NCI-H2196 treated with DMSO at 0.1 percent for 48 hours (cell line): ENCODE measurements at regions not wholly inside any gene's neighbourhood (a gene's known extent, or its start where the extent isn't known, plus 50 kb on each side); places are given as distances from the start of the nearest gene placed in this dataset.
"Not testable (repeated sequence)": the region's sequence is repeated elsewhere in the genome, so short reads cannot be mapped to it uniquely, and the experiment has no call there.

Experiments
- DNase-seq: peaks from one replicate; lab custom pipeline; 2025; ENCODE audit not compliant: unreplicated experiment; lab: John Stamatoyannopoulos, UW

DNA sequence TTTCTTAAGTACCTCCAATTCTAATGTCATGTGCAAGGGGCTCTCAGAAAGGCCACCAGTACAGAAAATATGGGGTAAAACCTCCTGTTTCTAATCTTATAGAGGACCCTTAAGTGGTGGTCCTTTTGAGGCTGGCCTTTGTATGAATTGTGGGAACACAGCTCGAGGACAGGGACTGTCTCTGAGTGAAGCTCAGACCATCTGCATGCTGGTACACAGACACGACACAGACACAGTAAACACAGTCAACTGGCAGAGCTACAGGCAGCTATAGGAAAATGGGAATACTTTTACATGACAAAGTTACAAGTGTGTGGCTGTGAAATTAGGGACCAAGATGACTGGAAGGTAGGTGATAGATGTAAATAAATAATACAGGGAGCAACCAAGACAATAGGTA is 143.9 kb upstream of the PREP start:
- no peak for DNase-seq

GRCh38 chr6:105545947-105546731 is 143.3 kb upstream of the PREP start:
- DNase-seq, result no peak

GRCh38 chr6:105545228-105545920 is 142.5 kb upstream of the PREP start:
- no peak for DNase-seq

- no peak for DNase-seq
These were observed 137.0 kb upstream of the PREP start for GRCh38 chr6:105539911-105540310.

DNA sequence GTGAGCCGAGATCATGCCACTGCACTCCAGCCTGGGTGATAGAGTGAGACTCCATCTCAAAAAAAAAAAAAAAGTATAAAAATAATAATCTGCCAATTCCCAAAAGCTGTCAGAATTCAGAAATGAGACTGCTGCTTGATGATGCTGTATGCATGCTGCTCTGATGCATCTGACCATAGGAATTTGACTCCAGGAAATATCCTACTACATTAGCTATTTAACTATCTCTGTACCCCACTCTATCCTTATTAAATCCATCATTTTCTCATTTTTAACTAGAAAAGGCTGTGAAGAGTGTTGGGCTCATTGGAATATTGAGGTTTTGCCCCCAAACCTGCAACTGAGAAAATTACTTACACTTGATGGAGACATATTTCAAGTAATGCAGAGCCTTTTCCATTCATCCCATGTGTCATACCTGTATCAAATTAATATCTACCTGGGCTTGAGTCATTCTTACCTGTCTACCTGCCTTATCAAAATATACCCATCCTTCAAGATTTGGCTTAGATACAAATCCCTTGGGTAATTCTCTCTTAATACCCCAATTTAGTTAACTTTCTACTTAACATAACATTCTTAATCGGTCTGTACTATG is 135.2 kb upstream of the PREP start:
- no peak for DNase-seq

DNA sequence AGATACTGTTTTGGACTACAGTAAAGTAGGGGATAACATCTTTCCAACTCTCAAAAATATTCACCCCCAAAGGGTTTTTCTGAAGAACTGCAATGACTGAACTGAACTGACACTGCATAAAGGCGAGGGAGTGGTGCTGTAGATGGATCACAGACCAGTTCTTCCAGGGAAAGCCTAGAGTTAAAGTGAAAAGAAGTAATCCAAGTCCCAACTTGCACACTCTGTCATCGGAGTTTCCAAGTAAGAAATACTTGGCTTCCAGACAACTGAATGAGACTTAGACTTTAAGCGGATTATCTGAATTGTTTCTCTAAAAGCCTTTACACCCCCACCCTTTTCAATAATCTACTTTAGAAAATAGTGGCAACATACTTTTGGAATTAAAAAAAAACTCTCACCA is 134.1 kb upstream of the PREP start:
- no peak for DNase-seq

DNA sequence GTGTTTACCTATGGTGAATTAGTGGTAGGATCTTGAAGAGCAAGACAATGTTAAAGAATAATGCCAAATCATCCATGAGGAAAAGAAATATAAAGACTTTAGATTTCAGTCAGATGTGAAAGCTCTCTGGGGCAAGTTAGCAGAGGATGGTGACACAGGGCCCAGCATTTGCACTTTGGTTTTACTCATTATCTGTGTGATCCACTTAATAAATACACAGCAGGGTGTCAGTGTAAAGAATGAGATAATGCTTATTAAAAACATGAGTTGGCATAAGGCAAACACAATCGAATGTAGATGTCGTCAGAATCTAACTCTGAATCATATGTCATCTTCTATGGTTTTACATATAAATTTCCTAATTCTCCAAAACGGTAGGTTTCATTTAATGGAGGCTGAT is 130.4 kb upstream of the PREP start:
- no peak for DNase-seq

DNA sequence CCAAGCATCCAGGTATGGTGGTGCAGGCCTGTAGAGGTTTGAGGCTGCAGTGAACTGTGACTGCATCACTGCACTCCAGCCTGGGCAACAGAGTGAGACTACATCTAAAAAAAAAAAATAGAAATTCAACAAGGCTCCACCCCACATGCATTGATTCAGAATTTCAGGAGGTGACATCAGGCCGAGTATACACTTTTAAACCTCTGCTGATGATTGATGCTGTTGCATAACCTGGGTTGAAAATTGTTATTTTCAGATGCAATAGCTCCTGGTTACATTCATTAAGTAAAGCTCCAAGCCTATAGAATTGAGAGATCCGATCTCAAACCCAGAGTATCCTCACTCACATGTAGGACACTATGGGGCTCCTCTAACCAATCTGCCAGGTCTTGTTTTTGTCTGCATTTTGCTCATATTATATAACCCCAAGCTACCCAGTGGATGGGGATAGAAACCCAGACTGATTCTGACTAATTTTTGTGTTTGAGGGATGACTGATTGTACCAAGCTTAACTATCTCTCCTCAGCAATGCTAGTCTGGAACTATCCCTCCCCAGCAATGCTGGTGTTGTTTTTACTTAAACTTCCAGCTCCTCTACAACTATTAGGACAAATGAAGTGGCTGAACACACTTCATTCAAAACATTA is 123.5 kb upstream of the PREP start:
- DNase-seq, result no peak

GRCh38 chr6:105522626-105523322 is 119.9 kb upstream of the PREP start:
- DNase-seq, result no peak

GRCh38 chr6:105519954-105520353 is 117.1 kb upstream of the PREP start:
- no peak for DNase-seq

- DNase-seq, result not testable (repeated sequence)
These were observed 116.1 kb upstream of the PREP start for GRCh38 chr6:105518993-105519392.

- no peak for DNase-seq
These were observed 112.2 kb upstream of the PREP start for GRCh38 chr6:105515054-105515453.

- DNase-seq, result no peak
These were observed 111.4 kb upstream of the PREP start for GRCh38 chr6:105514306-105514705.

- DNase-seq, result no peak
These were observed 108.8 kb upstream of the PREP start for GRCh38 chr6:105511639-105512038.

DNA sequence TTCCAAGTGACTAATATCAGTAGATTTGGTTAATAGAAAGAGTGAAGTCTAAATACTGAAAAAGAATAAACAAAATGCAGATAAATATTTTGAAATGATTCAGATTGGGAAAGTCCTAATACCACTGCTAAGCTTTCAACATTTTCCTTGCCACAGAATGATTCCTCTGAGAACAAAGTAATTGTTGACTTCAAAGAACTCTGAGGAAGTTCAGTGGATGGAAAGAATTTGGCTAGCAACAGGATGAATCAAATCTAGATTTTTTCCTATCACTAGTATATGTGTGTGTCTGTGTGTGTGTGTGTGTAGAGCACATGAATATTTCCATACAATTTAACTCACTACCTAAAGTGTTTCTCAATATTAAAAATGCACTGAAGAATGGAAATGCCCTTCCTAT is 107.9 kb upstream of the PREP start:
- no peak for DNase-seq

- DNase-seq, result no peak
These were observed 106.8 kb upstream of the PREP start for GRCh38 chr6:105509506-105510331.

DNA sequence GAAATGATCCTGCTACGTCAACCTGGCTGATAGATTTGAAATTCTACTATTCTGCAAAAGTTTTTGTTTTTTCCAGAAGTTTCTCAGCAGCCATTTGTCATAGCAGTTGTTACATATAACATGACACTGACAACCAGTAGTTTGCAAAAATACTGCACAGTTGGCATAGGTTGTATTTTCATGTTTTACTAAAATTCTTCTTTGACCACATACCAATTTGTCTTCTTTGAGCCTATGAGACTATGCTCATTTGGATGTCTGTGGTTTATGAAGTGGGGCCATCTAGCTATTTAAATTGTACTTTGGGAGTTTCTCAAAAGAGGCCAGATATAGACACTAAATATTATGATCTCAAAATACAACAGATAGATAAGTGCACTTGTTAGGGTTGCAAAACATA is 104.9 kb upstream of the PREP start:
- DNase-seq, result no peak

DNA sequence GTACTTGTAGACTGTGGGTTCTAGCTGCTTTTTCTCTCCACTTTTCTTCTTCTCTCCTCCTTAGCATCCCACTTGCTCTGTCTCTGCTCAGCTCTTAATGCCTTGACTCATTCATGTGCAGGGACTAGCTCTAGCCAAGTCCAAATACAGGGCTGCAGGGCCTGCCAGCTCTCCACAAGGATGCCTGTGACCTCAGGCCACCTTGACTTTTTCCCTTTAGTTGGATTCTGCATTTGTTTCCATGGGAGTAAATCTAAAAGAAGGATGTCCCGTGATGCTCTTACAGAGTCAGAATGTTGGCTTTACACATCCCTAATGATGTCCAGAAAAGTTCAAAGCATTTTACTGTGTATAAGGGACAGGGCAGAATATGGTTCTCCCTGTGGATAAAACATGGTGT is 101.8 kb upstream of the PREP start:
- no peak for DNase-seq

GRCh38 chr6:105503641-105504040 is 100.8 kb upstream of the PREP start:
- DNase-seq, result no peak

GRCh38 chr6:105501826-105502344 is 99.0 kb upstream of the PREP start:
- no peak for DNase-seq
